Nephron progenitor cell (in vitro differentiated cells): ENCODE measurements at regions not wholly inside any gene's neighbourhood (a gene's known extent, or its start where the extent isn't known, plus 50 kb on each side); places are given as distances from the start of the nearest gene placed in this dataset.

Experiments used
- DNase-seq: peaks from one replicate; pipeline ENCODE4 v3.0.0; 2021
- H3K27ac Mint-ChIP-seq: 2 replicates; pipeline ENCODE4 v1.8.0; 2021; ENCODE audit warnings: mild to moderate bottlenecking, moderate library complexity, mixed read lengths
- H3K27me3 Mint-ChIP-seq: 2 replicates; pipeline ENCODE4 v1.8.0; 2021; ENCODE audit warnings: mild to moderate bottlenecking, low read depth, mixed read lengths; ENCODE audit not compliant: poor library complexity
- H3K36me3 Mint-ChIP-seq: 2 replicates; pipeline ENCODE4 v1.8.0; 2021; ENCODE audit warnings: low read depth, mixed read lengths
- H3K4me1 Mint-ChIP-seq: 2 replicates; pipeline ENCODE4 v1.8.0; 2021; ENCODE audit warnings: mixed read lengths
- H3K4me3 Mint-ChIP-seq: 2 replicates; pipeline ENCODE4 v1.8.0; 2021; ENCODE audit warnings: mild to moderate bottlenecking, moderate library complexity, mixed read lengths
- H3K9me3 Mint-ChIP-seq: 2 replicates; pipeline ENCODE4 v1.8.0; 2021; ENCODE audit warnings: mild to moderate bottlenecking, moderate library complexity, mixed read lengths
- TF ChIP-seq, protein P1 (sequence below): fragments of 200-600 bp; sonication (generic); IDR thresholded peaks from 2 replicates; pipeline ENCODE4 v1.5.0; 2021; ENCODE audit warnings: antibody characterized with exemption

- Mint-ChIP-seq H3K4me1 (peaks cover 28% of the 10 kb centered on the region), H3K27me3 (peaks cover 4% of the 10 kb centered on the region), H3K27ac (no peak overlapping the region), H3K36me3 (no peaks in the 10 kb centered on the region), H3K9me3 (peaks cover 19% of the 10 kb centered on the region), H3K4me3 (no peak overlapping the region)
- TF ChIP-seq, protein P1, sequence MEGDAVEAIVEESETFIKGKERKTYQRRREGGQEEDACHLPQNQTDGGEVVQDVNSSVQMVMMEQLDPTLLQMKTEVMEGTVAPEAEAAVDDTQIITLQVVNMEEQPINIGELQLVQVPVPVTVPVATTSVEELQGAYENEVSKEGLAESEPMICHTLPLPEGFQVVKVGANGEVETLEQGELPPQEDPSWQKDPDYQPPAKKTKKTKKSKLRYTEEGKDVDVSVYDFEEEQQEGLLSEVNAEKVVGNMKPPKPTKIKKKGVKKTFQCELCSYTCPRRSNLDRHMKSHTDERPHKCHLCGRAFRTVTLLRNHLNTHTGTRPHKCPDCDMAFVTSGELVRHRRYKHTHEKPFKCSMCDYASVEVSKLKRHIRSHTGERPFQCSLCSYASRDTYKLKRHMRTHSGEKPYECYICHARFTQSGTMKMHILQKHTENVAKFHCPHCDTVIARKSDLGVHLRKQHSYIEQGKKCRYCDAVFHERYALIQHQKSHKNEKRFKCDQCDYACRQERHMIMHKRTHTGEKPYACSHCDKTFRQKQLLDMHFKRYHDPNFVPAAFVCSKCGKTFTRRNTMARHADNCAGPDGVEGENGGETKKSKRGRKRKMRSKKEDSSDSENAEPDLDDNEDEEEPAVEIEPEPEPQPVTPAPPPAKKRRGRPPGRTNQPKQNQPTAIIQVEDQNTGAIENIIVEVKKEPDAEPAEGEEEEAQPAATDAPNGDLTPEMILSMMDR: no peak
- no peak for DNase-seq
Observed at GRCh38 chr1:4265836-4266235, 365.8 kb upstream of the C1orf174 start.

DNA sequence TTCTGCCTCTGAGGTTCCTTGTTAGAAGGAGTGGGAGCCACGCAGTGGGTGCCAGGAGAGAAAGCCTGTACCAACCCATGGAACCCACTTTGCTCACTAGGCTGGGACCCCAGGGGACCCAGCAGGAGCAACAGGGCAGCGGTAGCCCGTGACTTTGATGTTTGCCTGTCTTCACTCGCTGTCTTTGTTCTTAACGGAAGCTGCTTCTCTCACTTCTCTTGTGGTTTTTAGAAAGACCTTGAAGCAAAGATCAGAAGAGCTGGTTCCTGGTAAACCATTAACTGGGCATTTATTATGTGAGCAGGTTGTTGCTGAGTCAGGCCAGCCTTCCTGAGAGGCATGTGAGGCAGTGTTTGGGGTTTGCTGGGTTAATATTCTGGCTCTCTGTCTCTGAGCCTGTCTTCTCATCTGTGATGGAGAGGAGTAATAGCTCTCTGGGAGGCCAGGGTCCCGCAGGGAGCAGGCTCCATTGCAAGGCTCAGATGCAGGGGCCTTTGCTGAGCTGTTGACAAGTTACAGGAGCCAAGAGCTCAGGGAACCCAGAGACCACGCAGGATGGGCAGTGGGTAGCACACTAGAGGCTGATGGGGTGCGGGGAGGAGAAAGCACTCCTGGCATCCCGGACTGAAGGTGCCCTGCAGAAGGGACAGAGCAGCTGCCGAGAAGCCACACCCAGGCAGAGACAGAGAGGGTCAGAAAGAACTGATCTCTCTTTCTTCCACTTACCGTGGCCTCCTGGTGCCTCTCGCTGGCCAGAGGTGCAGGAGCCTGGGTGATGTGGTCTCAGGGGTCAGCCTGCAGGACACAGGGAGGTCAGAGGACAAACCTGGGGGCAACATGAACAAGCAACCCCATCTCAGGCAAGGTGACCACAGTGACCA lies 367.5 kb upstream of the C1orf174 start:
- DNase-seq: no peak
- TF ChIP-seq, protein P1: no peak
- H3K4me1 Mint-ChIP-seq: peaks cover 28% of the 10 kb centered on the region
- H3K27me3 Mint-ChIP-seq: no peaks in the 10 kb centered on the region
- peaks cover 4% of the 10 kb centered on the region for H3K9me3 Mint-ChIP-seq
- no peaks in the 10 kb centered on the region for H3K36me3 Mint-ChIP-seq
- no peak overlapping the region for H3K4me3 Mint-ChIP-seq
- H3K27ac Mint-ChIP-seq: no peak overlapping the region

GRCh38 chr1:4268262-4268888 lies 368.3 kb upstream of the C1orf174 start:
- TF ChIP-seq, protein P1: no peak
- H3K4me3 Mint-ChIP-seq: no peak overlapping the region
- no peaks in the 10 kb centered on the region for H3K27me3 Mint-ChIP-seq
- H3K36me3 Mint-ChIP-seq: no peaks in the 10 kb centered on the region
- no peak for DNase-seq
- H3K4me1 Mint-ChIP-seq: peaks cover 29% of the 10 kb centered on the region
- H3K27ac Mint-ChIP-seq: no peak overlapping the region
- H3K9me3 Mint-ChIP-seq: no peaks in the 10 kb centered on the region

DNA sequence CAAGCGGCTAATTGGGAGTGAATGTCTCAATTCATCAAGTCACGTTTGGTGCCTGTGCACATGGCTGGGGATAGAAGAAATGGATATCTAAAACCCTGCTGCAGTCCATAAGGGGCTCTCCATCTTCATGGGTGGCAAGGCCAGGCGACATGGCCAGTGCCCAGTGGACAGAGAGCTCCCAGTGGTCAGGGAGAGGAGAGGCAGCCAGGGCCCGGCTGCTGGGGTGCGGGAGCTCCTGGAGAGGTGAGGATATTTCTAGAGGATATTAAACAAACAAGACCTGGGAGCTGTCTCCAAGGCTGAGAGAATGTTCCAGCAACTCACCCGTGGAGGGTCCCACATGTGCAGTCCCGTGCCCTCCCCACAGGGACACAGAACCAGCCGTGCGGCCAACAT lies 368.8 kb upstream of the C1orf174 start:
- Mint-ChIP-seq H3K4me1 (peaks cover 34% of the 10 kb centered on the region), H3K27ac (no peak overlapping the region)
- TF ChIP-seq, protein P1: peak; percentile 7

DNA sequence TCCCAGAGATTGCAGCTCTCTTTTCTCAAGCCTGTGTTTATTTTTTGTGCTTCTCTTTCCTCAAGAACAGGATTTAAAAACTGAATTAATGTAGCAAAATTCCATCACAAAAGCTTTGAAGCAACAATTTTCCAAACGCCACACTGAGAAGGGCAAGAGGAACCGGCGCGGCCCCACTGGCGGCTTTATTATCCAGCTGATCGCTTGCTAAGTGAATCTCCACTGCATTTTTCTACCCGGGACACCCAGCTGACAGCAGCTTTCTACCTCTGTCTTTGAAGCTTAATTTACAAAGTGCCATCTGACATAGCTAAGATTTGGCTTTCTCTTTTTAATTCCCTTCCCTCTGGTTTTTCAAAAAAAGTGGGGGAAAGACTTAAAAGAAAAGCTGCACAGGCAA lies 369.3 kb upstream of the C1orf174 start:
- TF ChIP-seq, protein P1: no peak
- no peaks in the 10 kb centered on the region for H3K9me3 Mint-ChIP-seq
- no peak overlapping the region for H3K27ac Mint-ChIP-seq
- peaks cover 34% of the 10 kb centered on the region for H3K4me1 Mint-ChIP-seq
- no peaks in the 10 kb centered on the region for H3K36me3 Mint-ChIP-seq
- no peak overlapping the region for H3K4me3 Mint-ChIP-seq
- no peak for DNase-seq
- H3K27me3 Mint-ChIP-seq: no peaks in the 10 kb centered on the region

More for the DNA sequence above, 368.8 kb upstream of the C1orf174 start:
- no peak for DNase-seq
- H3K27me3 Mint-ChIP-seq: no peaks in the 10 kb centered on the region
- H3K4me3 Mint-ChIP-seq: no peak overlapping the region
- no peaks in the 10 kb centered on the region for H3K36me3 Mint-ChIP-seq
- H3K9me3 Mint-ChIP-seq: no peaks in the 10 kb centered on the region
